Right ventricle myocardium inferior (tissue), 1 donor: ENCODE measurements at regions not wholly inside any gene's neighbourhood (a gene's known extent, or its start where the extent isn't known, plus 50 kb on each side); places are given as distances from the start of the nearest gene placed in this dataset.
"Not testable (repeated sequence)": the region's sequence is repeated elsewhere in the genome, so short reads cannot be mapped to it uniquely, and the experiment has no call there.

Experiments
- ATAC-seq: fragments of 200-7000 bp; cut with Tn5 transposase; one replicate; pipeline ENCODE4 v1.9.1; 2020; ENCODE audit warnings: mild to moderate bottlenecking, moderate library complexity
- DNase-seq: peaks from one replicate; pipeline ENCODE4 v3.0.0; 2021; ENCODE audit errors: missing footprints
- intact Hi-C: fragments of 100-400 bp; cut with DNase I; formaldehyde crosslinking; loops from one replicate; pipeline ENCODE4 v1.11.0; 2022
- donor health status: DM: no; HTN: yes; CAD: no; lungs with severe emphysema.

GRCh38 chr2:219722276-219722879 is 94.9 kb downstream of the SLC4A3 start:
- no peak for DNase-seq
- no peak for ATAC-seq
- intact Hi-C loops: no loop called here

GRCh38 chr2:219723311-219723710 is 95.9 kb downstream of the SLC4A3 start:
- DNase-seq: no peak
- ATAC-seq: no peak
- intact Hi-C loops: no loop called here

DNA sequence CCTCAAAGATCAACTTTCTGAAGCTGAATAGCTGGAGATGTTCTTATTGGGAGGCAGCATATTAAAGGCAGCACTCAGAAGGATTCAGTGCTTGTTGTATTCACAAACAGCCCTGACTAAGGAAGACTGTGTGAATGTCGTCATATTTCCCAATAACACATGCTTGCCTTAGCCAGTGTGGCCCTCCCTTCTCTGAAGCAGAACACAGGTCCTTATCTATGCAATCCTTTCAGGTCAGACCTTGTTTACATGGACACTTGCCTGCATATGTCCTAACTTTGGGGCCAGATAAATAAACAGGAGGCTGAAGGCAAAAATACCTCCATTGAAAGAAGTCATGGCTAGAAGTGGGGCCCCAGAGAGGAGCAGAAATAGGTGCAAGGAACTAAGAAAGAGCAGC is 97.2 kb downstream of the SLC4A3 start:
- DNase-seq (no peak), ATAC-seq (peak; percentile 36)
- intact Hi-C loops: no loop called here

GRCh38 chr2:219726916-219727315 is 99.5 kb downstream of the SLC4A3 start:
- peak; percentile 48 for ATAC-seq
- intact Hi-C loops: loop anchor here (2.0 kb wide), 1 partner anchor 186 kb away; no protein-coding TSS in a partner anchor
- DNase-seq: no peak

DNA sequence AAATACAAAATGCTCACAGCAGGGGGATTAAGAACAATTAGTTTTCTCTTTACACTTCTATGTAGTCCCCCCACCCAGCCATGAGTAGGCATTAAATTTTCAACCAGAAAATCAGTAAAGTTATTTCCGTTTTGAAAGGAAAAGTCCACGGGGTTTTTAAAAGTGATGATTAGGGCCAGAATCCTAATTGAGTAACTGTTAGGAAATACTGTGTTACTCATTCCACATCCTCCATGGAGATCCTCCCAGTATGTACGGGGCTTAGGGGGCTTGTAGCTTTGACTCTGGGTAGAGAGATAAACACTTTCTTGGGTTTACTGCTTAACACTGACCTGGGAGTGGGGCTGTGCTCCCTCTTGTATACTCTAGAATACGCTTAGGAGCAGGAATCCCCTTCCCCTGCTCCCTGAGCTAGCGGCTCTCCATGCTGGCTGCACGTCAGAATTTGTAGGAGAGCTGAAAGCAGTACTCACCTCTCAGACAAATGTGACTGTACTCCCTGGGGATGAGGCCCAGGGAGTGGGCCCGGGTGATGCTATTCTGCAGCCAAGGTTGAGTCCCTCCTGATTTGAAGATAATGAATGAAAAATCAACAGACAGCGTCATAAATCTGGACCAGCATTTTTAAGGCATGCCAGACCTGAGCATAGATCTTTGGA is 100.5 kb downstream of the SLC4A3 start:
- DNase-seq (no peak), ATAC-seq (peak; percentile 60)
- intact Hi-C loops: loop anchor here (2.0 kb wide), 1 partner anchor 187 kb away; no protein-coding TSS in a partner anchor

DNA sequence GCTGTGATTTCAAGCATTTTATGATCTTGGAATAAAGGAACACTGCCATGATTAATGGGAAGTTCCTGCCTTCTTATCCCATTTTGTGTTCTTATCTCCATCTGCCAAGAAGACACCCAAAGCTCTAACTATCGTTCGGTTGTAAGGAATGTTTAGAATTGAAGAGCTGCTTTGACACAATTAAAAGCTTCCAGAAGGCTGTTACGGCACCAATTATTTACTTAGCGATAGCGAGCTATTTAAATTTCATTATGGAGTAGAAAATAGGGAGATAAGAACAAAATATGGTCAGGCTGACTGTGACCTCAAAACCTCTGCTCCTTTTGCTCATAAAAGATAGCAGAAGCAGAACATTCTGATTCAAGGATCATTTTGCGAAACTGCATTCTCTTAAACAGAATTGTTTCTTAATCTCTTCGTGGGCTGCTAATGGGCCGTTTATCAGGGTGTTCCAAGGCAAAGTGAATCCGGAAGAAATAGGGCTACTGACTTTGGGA is 101.6 kb downstream of the SLC4A3 start:
- DNase-seq (no peak), ATAC-seq (no peak)
- intact Hi-C loops: no loop called here

- DNase-seq (no peak), ATAC-seq (no peak)
- intact Hi-C loops: no loop called here
Observed at GRCh38 chr2:219731173-219731572, 103.7 kb downstream of the SLC4A3 start.

DNA sequence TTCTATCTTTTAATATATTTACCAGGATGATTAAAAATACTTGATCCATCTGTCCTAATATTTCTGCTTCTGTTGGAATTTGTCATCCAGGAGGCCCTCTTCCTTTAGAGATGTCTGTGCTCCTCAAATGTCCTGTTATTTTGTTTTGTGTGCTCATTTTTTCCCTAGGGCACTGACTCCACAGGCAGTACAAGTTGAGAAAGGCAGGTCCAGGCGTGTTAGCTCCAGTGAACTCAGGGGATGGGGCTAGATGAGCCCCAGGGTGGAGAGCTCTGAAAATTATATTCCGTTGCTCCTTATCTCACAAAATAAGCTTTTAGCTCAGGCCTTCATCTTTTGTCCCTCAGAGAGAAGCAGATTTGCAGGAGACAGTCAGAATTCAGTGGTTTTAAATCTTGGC is 105.7 kb downstream of the SLC4A3 start:
- intact Hi-C loops: no loop called here
- ATAC-seq: no peak

DNA sequence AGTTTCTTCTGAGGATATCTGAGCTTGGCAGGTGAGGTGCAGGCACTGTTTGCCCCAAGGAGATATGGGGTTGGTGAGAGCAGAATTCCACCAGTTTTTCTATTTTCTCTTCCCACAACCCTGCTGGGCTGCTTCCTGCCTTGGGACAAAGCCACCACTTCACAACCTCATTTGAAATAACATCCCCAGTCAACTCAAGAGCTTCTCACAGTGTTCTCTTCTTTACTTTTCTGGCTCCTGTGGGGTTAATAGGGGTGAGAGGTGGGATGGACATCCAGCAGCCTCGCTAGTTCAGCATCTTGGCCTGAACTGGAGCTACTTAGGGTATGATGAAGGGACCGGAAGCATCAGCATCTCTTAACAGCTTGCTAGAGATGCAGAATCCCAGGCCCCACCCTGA is 106.3 kb downstream of the SLC4A3 start:
- intact Hi-C loops: no loop called here
- ATAC-seq (no peak), DNase-seq (no peak)

More for the DNA sequence above, 105.7 kb downstream of the SLC4A3 start:
- DNase-seq: no peak

GRCh38 chr2:219736209-219736608 is 108.8 kb downstream of the SLC4A3 start:
- ATAC-seq (peak; percentile 53), DNase-seq (no peak)
- intact Hi-C loops: loop anchor here (1.0 to 5.0 kb wide), 3 partner anchors 100 to 1836 kb away; partner anchors contain the start of gene EPHA4

- DNase-seq: no peak
- ATAC-seq: peak; percentile 82
- intact Hi-C loops: loop anchor here (5.0 kb wide), 2 partner anchors 260 to 1835 kb away; partner anchors contain the start of gene EPHA4
Observed at GRCh38 chr2:219737270-219737691, 109.9 kb downstream of the SLC4A3 start.

DNA sequence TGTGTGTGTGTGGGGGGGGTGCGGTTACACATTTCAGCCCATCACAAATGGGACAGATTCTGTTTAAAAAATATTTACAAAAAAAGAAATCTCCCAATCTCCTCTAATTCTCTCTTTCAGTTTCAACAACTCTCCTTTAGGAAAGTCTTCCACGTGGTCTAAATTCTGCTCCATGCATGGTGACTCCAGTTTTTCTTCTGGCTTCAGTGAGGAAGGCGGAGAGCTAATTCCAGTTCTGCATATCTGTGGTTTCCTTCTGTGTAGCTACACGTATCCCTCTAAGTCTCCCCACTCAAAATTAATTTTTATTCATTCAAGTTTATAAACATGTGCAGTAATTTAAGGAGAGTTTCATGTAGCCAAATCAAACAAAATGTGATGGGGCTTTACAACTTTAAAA is 111.6 kb downstream of the SLC4A3 start:
- ATAC-seq (no peak), DNase-seq (no peak)
- intact Hi-C loops: loop anchor here (5.0 kb wide), 2 partner anchors 258 to 1833 kb away; partner anchors contain the start of gene EPHA4

DNA sequence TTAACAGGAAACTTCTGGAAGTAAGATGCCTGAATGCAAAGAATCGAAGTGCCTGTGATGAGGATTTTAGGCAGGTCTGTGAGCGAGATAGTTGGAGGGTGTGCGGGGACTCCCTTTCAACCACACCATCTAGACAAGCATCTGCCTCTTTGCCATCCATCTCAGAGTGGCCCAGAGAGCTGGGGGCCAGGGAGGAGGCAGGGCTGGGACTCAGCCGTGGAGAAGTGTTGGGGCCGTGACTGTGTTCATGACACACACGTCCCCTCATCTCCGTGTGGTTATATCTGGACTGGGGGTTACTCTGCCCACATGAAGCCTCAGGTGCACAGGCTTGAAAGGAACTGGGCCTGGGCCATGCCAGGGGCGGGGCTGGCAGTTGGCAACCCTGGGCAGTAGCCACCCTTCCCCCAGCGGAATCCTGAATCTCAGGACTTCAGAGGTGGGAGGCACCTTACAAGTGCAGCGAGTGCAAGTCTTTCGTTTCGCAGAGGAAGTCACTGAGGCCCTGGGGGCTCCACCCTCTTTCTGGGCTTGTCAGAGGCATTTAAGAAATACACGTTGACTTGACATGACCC is 112.5 kb downstream of the SLC4A3 start:
- ATAC-seq (no peak), DNase-seq (no peak)
- intact Hi-C loops: loop anchor here (5.0 kb wide), 2 partner anchors 257 to 1832 kb away; partner anchors contain the start of gene EPHA4

- DNase-seq: no peak
- ATAC-seq: peak; percentile 35
- intact Hi-C loops: no loop called here
Observed at GRCh38 chr2:219743548-219743947, 116.1 kb downstream of the SLC4A3 start.

- intact Hi-C loops: no loop called here
- no peak for ATAC-seq
Observed at GRCh38 chr2:219744066-219744465, 116.6 kb downstream of the SLC4A3 start.

GRCh38 chr2:219744600-219744999 is 117.2 kb downstream of the SLC4A3 start:
- no peak for ATAC-seq
- no peak for DNase-seq
- intact Hi-C loops: no loop called here

More at GRCh38 chr2:219744066-219744465, 116.6 kb downstream of the SLC4A3 start:
- DNase-seq: no peak

DNA sequence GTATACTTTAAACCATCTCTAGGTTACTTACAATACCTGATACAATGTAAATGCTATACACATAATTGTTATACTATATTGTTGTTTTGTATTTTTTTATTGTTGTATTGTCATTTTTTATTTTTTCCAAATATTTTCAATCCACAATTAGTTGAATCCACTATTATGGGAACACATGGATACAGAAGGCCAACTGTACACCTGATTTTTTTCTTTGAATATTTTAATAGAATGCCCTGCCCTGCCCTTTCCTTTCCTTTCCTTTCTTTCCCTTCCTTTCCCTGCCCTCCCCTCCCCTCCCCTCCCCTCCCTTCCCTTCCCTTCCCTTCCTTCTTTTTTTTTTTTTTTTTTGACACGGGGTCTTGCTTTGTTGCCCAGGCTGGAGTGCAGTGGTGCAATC is 120.2 kb downstream of the SLC4A3 start:
- no peak for DNase-seq
- no peak for ATAC-seq
- intact Hi-C loops: no loop called here

GRCh38 chr2:219748671-219749570 is 121.5 kb downstream of the SLC4A3 start:
- intact Hi-C loops: no loop called here
- no peak for DNase-seq
- ATAC-seq: no peak

DNA sequence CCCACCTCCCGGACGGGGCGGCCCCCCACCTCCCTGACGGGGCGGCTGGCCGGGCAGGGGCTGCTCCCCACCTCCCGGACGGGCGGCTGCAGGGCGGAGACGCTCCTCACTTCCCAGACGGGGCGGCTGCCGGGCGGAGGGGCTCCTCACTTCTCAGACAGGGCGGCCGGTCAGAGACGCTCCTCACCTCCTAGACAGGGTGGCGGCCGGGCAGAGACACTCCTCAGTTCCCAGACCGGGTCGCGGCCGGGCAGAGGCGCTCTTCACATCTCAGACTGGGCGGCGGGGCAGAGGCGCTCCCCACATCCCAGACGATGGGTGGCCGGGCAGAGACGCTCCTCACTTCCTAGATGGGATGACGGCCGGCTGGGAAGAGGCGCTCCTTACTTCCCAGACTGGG is 123.7 kb downstream of the SLC4A3 start:
- ATAC-seq, DNase-seq: not testable (repeated sequence)

More for the DNA sequence above, 123.7 kb downstream of the SLC4A3 start:
- intact Hi-C loops: not testable (repeated sequence)
